Brain microvascular endothelial cell (primary cell): ENCODE measurements at regions not wholly inside any gene's neighbourhood (a gene's known extent, or its start where the extent isn't known, plus 50 kb on each side); places are given as distances from the start of the nearest gene placed in this dataset.
A peak's percentile ranks its signal among the peaks of the same experiment; 100 is the strongest.

Source experiments
- DNase-seq: peaks from one replicate; pipeline ENCODE4 v3.0.0-alpha.2; 2020
- H3K27ac ChIP-seq: fragments of 250-450 bp; sonication (Bioruptor Pico); 2 replicates; pipeline ENCODE4 v1.5.1; 2020; ENCODE audit warnings: mild to moderate bottlenecking, moderate library complexity
- H3K27me3 ChIP-seq: fragments of 250-450 bp; sonication (Bioruptor Pico); replicated peaks from 2 replicates; pipeline ENCODE4 v1.5.1; 2020; ENCODE audit warnings: mild to moderate bottlenecking
- H3K36me3 ChIP-seq: fragments of 250-450 bp; sonication (Bioruptor Pico); replicated peaks from 2 replicates; pipeline ENCODE4 v1.5.1; 2020; ENCODE audit warnings: mild to moderate bottlenecking
- H3K4me3 ChIP-seq: 2 replicates; pipeline ENCODE4 v1.5.1; 2011; ENCODE audit warnings: low read depth, mild to moderate bottlenecking, control low read depth, low read length, moderate library complexity
- in situ Hi-C: cut with HindIII; loops from 2 replicates; pipeline ENCODE4 v1.10.0; 2017; ENCODE audit warnings: low sequenced_read_pairs, low pct_ligation_motif_present
- TF ChIP-seq, protein P1 (sequence below): IDR thresholded peaks from 2 replicates; pipeline ENCODE4 v1.5.1; 2011; ENCODE audit warnings: low read depth, mild to moderate bottlenecking, moderate library complexity, low read length, control low read depth, inconsistent platforms; ENCODE audit errors: missing control alignments

GRCh38 chr1:105516068-105516467, 1540.4 kb upstream of the PRMT6 start:
- Histone ChIP-seq H3K27me3 (no peaks in the 10 kb centered on the region), H3K4me3 (no peak overlapping the region), H3K27ac (no peak overlapping the region), H3K36me3 (no peaks in the 10 kb centered on the region)
- in situ Hi-C loops = no loop called here
- DNase-seq = no peak
- TF ChIP-seq, protein P1, sequence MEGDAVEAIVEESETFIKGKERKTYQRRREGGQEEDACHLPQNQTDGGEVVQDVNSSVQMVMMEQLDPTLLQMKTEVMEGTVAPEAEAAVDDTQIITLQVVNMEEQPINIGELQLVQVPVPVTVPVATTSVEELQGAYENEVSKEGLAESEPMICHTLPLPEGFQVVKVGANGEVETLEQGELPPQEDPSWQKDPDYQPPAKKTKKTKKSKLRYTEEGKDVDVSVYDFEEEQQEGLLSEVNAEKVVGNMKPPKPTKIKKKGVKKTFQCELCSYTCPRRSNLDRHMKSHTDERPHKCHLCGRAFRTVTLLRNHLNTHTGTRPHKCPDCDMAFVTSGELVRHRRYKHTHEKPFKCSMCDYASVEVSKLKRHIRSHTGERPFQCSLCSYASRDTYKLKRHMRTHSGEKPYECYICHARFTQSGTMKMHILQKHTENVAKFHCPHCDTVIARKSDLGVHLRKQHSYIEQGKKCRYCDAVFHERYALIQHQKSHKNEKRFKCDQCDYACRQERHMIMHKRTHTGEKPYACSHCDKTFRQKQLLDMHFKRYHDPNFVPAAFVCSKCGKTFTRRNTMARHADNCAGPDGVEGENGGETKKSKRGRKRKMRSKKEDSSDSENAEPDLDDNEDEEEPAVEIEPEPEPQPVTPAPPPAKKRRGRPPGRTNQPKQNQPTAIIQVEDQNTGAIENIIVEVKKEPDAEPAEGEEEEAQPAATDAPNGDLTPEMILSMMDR = no peak

- H3K27ac ChIP-seq = no peak overlapping the region
- H3K27me3 ChIP-seq = no peaks in the 10 kb centered on the region
- DNase-seq = no peak
- in situ Hi-C loops = no loop called here
- H3K36me3 ChIP-seq = no peaks in the 10 kb centered on the region
- no peak overlapping the region for H3K4me3 ChIP-seq
- TF ChIP-seq, protein P1 = no peak
Measured at GRCh38 chr1:105533996-105534395, 1522.5 kb upstream of the PRMT6 start.

- H3K27ac ChIP-seq = no peak overlapping the region
Measured at GRCh38 chr1:105544475-105544874, 1512.0 kb upstream of the PRMT6 start.

GRCh38 chr1:105556266-105556665, 1500.2 kb upstream of the PRMT6 start:
- H3K27me3 ChIP-seq = no peaks in the 10 kb centered on the region
- H3K27ac ChIP-seq = no peak overlapping the region
- in situ Hi-C loops = no loop called here
- no peak for DNase-seq
- H3K4me3 ChIP-seq = no peak overlapping the region
- no peaks in the 10 kb centered on the region for H3K36me3 ChIP-seq
- TF ChIP-seq, protein P1 = no peak

More at GRCh38 chr1:105544475-105544874, 1512.0 kb upstream of the PRMT6 start:
- TF ChIP-seq, protein P1 = no peak
- peak; percentile 64 for DNase-seq
- no peak overlapping the region for H3K4me3 ChIP-seq
- H3K27me3 ChIP-seq = no peaks in the 10 kb centered on the region
- H3K36me3 ChIP-seq = no peaks in the 10 kb centered on the region
- in situ Hi-C loops = no loop called here

DNA sequence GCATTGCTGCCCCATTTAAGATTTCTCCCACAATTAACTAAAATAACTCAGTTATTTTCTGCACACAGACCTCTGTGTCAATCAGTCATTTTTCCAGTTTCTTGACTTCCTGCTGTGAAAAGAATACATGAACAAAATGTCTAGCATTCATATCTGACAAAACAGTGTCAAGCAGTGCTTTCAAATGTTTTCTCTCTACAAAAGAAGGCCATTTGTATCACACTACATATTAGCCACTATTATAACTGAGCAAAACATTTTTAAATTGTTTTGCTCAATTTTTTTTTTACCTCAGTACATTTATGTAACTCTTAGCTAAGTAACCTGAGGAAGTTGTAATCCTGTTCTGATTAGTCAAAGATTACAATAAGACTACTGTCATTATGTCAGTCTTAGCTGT, 1498.5 kb upstream of the PRMT6 start:
- in situ Hi-C loops = no loop called here
- DNase-seq = no peak

GRCh38 chr1:105565006-105565405, 1491.5 kb upstream of the PRMT6 start:
- in situ Hi-C loops = no loop called here
- no peak for DNase-seq
- Histone ChIP-seq H3K36me3 (no peaks in the 10 kb centered on the region), H3K4me3 (no peak overlapping the region), H3K27ac (no peak overlapping the region), H3K27me3 (no peaks in the 10 kb centered on the region)
- TF ChIP-seq, protein P1 = no peak

More for the DNA sequence above, 1498.5 kb upstream of the PRMT6 start:
- Histone ChIP-seq H3K27ac (no peak overlapping the region), H3K36me3 (no peaks in the 10 kb centered on the region), H3K27me3 (no peaks in the 10 kb centered on the region), H3K4me3 (no peak overlapping the region)
- TF ChIP-seq, protein P1 = no peak
